Embryonic facial prominence (tissue), 1 donor: ENCODE measurements at regions not wholly inside any gene's neighbourhood (a gene's known extent, or its start where the extent isn't known, plus 50 kb on each side); places are given as distances from the start of the nearest gene placed in this dataset.

ENCODE experiments used
- DNase-seq: peaks from one replicate; pipeline ENCODE4 v3.0.0-alpha.2; 2016; ENCODE audit errors: extremely low spot score

GRCh38 chr1:218642033-218642948 lies 297.2 kb downstream of the TGFB2 start:
- DNase-seq = no peak

DNA sequence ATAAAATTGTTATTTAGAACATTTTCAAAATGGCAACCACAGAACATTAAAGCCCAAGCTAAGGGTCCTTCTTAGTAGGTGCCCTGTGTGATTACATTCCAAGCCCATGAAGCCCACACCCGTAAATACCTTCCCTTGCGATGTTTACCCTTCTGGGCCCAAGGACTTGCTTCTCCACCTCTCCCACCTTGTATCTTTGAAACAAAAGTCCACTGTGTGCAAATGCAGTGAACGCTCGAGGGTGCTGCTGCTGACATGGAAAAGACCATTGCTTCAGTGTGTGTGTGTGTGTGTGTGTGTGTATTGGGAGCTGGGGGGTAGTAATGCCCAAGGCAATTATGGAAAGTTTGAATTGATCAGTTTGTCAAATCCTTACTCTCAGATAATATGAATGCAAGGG lies 298.1 kb downstream of the TGFB2 start:
- DNase-seq = no peak

DNA sequence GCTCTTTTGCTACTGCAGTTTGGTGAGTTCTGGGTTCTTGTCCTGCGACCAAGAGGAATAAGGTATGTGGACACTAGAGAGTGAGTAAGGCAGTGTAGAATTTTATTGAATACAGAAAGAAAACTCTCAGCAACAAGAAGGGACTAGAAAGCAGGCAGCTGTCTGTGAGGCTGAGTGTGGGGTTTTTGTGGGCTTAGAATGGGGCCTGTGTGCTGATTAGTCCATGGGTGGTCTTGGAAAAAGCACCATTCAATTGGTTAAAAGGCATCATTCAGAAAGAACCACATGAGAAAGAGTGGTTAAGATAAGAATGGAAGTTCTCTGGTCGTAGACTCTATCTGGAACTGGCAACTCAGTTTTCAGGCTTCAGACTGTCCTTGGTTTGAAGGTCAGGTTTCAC lies 298.8 kb downstream of the TGFB2 start:
- DNase-seq = no peak

- DNase-seq = no peak
Observed at GRCh38 chr1:218646288-218646687, 301.2 kb downstream of the TGFB2 start.

DNA sequence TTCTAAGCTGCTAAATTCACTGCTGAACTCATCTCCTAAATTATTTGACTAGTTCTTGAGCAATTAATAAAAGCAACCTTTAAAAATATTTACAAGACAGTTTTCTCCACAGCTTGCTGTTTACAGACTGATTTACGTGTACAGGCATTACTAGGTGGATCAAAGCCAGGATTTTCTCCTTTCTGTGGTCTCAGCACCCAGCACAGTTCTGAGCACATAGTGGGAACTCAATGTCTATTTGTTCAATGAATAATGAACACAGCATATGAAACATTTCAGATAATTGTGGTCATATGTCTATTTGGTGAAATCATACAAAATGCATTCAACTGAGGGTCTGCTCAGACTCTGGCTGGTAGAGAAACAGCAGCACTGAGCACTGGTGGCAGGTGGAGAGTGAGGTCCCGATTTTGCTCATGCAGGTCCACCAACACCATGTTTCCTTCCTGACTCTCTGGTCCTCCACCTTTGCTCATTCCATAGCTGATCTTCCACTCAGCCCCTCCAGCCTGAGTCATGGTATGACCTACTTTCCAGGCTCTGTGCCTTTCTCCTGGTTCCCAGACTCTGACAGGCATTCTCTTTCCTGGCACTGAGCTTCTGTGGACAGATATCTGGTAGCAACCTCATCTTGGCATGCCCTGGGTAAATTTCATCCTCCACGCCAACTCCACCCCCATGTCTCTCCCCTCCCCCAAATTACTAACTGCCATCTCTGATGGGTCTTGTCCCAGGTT lies 311.3 kb downstream of the TGFB2 start:
- DNase-seq = no peak

GRCh38 chr1:218658269-218658668 lies 313.1 kb downstream of the TGFB2 start:
- DNase-seq = no peak

GRCh38 chr1:218658899-218659298 lies 313.8 kb downstream of the TGFB2 start:
- DNase-seq = no peak

DNA sequence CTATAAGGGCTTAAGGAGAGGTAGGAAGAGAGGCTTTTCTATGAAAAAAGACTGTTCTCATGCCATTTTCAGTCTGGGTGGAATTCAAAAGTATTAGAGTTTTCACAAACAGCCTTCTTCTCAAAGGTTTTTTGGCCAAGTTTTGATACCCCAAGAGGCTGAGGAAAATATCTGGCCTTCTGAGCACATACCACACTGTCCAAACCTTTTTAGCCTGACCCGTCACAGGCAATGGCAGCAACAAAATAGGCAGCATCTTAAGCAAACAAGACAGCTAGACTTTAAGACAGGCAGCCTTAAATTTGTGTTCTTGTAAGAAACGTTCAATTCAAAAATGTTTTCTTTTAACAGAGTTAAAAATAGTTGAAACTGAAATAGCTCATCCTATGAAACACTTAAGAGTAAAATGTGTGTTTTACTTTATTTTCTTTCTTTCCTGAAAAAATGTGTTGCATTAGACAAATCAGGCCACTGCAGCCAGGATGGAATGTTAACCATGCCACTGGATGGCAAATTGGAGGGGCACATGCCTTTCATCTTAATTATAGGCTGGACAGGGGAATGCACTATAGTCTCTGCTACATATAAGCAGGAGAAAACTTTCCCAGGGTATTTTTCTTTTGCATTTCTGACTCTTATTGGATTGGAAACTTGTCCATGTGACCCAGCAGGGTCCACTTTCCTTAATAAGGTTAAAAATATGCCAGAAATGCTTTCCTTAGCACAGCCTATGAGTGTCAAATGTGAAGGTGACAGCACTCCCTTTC lies 315.0 kb downstream of the TGFB2 start:
- no peak for DNase-seq

- DNase-seq = no peak
Observed at GRCh38 chr1:218660678-218661053, 315.5 kb downstream of the TGFB2 start.

DNA sequence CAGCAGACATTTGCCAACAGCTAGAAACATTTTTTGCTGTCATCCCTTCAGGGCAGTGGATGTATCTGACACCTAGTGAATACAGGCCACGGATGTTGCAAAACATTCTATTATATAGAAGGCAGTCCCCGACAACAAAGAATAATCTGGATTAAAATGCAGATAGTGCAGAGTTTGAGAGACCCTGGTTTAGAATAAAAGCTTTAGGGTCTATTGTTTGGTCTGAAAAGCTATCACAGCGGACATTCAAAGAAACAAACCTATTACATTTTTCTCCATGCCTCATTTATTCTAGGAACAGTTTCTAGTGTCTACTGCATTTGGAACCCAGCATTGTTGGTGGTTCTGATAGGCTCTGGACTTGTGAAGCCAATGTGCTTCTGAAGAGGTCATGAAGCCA lies 316.3 kb downstream of the TGFB2 start:
- no peak for DNase-seq

DNA sequence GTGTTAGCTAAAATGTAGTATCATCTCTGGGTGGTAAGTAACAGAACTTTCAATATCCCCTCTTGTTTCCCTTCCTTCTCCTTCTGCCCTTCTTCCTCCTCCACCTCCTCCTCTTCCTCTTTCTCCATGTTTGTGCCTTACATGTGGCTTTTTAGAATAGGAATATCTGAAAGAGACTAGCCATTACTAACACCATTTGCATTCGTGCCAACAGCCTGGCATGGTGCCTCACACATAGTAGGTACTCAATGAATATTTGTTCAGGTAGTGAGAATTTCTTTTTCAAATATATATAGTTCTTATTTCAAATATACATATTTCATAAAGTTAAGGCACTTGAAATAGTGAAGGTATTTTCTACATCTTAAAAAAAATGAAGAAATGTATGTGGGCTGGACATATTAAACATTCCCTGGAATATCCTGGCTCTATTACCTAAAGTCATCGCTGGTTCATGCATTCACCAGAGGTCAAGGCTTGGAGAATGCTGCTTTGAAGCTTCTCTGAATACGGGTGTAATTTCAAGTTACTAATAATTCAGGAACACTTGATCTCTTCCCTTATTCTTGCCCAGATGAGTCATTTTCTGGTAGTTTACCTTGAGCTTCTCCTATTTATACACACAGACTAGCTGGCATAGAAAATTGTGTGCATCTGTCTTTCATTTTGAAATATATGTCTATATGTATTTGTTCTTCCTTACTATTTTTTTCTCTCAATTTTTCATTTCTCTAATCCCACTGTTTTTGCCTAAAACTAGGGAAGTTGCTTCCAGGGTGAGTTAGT lies 319.4 kb downstream of the TGFB2 start:
- peak; percentile 29 for DNase-seq

- no peak for DNase-seq
Observed at GRCh38 chr1:218665221-218665620, 320.1 kb downstream of the TGFB2 start.

DNA sequence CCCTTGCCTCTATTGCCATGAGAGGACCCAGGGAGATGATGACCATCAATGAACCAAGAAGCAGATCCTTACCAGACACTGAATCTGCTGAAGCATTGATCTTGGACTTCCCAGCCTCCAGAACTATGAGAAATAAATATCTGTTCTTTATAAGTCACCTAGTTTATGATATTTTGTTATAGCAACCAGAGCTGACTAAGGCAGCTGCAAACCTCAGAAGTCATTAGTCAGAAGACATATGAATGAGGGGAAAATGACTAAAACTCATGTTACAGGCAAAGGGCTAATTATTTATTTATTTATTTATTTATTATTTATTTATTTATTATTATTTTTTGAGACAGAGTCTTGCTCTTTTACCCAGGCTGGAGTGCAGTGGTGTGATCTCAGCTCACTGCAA lies 321.1 kb downstream of the TGFB2 start:
- no peak for DNase-seq

DNA sequence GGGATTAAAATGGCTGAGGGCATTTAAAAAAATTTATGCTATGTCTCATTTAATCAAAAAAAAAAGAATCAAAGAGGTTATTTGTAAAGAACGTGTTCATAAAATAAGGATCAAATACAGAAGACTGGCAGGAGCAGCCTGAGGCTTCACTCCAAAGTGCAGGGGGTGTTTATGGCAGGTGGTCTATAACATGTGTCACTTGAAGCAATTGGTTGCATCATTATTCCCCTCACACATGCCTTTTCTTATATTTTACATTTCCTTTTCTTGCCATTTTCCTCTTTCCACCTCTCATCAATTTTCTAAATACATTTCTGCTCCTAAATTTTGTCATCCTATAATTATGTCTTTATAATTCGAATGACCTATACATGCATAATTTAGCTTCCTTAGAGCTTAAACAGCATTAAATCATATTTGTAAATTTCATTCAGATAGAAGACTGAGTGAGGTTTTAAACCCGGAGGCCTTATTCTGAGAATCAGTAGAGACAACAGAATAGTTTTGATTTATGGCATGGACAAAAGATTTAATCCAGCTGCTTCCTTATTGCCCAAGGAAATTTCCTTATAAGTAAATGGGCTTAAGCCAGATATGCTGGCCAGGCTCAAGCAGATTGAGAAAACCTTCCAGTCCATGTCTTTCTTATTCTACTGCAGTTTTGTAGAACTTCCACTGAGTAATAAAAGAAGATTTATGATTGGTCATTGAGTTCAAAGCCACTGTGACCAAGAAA lies 322.8 kb downstream of the TGFB2 start:
- DNase-seq = no peak

DNA sequence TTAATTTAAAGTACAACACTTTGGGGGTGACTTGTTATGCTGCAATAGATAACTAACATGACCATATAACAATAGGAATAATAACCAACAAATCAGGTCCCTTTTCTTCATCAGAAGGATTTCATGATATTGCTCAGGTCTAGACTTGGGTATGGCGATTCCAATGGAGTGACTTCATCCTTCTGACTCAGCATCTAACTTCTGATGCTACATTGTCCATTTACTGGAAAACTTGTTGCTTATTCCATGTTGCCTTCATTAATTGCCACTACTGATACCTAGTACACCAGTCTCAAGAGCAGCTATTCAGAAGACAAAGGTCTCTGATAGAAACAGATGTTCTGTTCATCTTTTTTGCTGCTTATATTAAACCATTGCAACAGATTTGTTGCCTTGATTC lies 324.3 kb downstream of the TGFB2 start:
- no peak for DNase-seq

- DNase-seq = no peak
Observed at GRCh38 chr1:218670875-218671274, 325.7 kb downstream of the TGFB2 start.

GRCh38 chr1:218671573-218671972 lies 326.4 kb downstream of the TGFB2 start:
- DNase-seq = peak; percentile 22

GRCh38 chr1:218673170-218673569 lies 328.0 kb downstream of the TGFB2 start:
- no peak for DNase-seq

DNA sequence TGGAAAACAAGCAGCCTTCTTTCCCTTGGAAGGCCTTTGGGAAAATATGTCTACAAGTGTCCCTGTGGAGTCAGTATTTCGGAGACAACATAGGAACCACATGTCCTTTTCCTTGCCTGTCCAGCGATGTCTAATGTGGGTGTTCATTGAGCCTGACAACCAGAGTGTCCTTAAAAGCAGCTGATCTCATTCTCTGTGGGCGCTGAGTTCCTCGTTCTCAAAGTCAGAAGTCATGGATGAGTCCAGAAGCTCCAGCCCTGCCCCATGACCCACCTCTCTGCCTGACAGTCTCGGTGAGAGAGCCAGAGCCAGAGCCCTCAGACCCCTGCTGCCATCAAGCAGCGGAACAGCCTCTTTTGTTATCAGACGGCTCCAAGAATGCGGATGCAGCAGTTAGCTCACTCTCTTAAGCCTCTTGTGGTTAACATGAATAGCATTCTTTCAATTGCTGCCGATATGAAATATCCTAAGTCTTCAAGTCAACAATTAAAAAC lies 329.2 kb downstream of the TGFB2 start:
- DNase-seq = peak; percentile 22

DNA sequence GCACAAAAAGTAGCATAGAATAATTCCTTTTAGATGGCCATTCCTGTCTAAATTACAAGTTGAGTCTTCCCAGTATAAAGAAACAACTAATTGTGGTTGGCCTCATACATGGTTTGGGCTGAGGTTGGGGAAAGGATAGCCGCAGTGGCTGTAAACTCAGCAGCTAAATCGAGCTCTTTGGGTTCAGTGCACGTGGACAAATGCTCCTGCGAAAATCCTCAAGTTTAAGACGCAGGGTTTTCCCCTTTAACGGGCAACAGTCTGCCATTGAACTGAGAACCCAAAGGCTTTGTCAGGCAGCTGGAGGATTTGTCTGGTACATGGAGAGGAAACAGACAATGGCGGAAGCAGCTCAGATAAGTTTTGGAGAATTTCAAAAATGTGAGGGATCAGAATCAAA lies 331.9 kb downstream of the TGFB2 start:
- no peak for DNase-seq

- DNase-seq = no peak
Observed at GRCh38 chr1:218679391-218679790, 334.3 kb downstream of the TGFB2 start.
